Activated CD8-positive, alpha-beta memory T cell treated with anti-CD3 and anti-CD28 coated beads for 24 hours (primary cell): ENCODE measurements at regions not wholly inside any gene's neighbourhood (a gene's known extent, or its start where the extent isn't known, plus 50 kb on each side); places are given as distances from the start of the nearest gene placed in this dataset.

ENCODE experiments used
- DNase-seq: peaks from one replicate; pipeline ENCODE4 v3.0.0-alpha.2; 2020

- DNase-seq = no peak
Observed at GRCh38 chr10:78852466-78853240, 216.1 kb upstream of the ZMIZ1 start.

- DNase-seq = peak; percentile 28
Observed at GRCh38 chr10:78853864-78854263, 214.9 kb upstream of the ZMIZ1 start.

- DNase-seq = peak; percentile 42
Observed at GRCh38 chr10:78856421-78856820, 212.3 kb upstream of the ZMIZ1 start.

GRCh38 chr10:78857193-78857592, 211.6 kb upstream of the ZMIZ1 start:
- no peak for DNase-seq

- no peak for DNase-seq
Observed at GRCh38 chr10:78859266-78859665, 209.5 kb upstream of the ZMIZ1 start.

- no peak for DNase-seq
Observed at GRCh38 chr10:78859769-78860168, 209.0 kb upstream of the ZMIZ1 start.

- DNase-seq = peak; percentile 43
Observed at GRCh38 chr10:78860260-78860914, 208.4 kb upstream of the ZMIZ1 start.

GRCh38 chr10:78861529-78862327, 207.0 kb upstream of the ZMIZ1 start:
- DNase-seq = peak; percentile 45

GRCh38 chr10:78862328-78862640, 206.5 kb upstream of the ZMIZ1 start:
- DNase-seq = no peak

GRCh38 chr10:78863140-78863905, 205.4 kb upstream of the ZMIZ1 start:
- DNase-seq = no peak

- DNase-seq = no peak
Observed at GRCh38 chr10:78863906-78864239, 204.9 kb upstream of the ZMIZ1 start.

- DNase-seq = peak; percentile 32
Observed at GRCh38 chr10:78864761-78865537, 203.8 kb upstream of the ZMIZ1 start.

- DNase-seq = peak; percentile 30
Observed at GRCh38 chr10:78865538-78865875, 203.3 kb upstream of the ZMIZ1 start.

GRCh38 chr10:78865931-78866717, 202.6 kb upstream of the ZMIZ1 start:
- DNase-seq = no peak

GRCh38 chr10:78866731-78867554, 201.8 kb upstream of the ZMIZ1 start:
- no peak for DNase-seq

- DNase-seq = no peak
Observed at GRCh38 chr10:78867555-78867939, 201.2 kb upstream of the ZMIZ1 start.

- DNase-seq = peak; percentile 38
Observed at GRCh38 chr10:78868048-78868447, 200.7 kb upstream of the ZMIZ1 start.

GRCh38 chr10:78868456-78868855, 200.3 kb upstream of the ZMIZ1 start:
- no peak for DNase-seq

GRCh38 chr10:78868861-78869260, 199.9 kb upstream of the ZMIZ1 start:
- DNase-seq = peak; percentile 47
